Spinal cord (tissue), 9 donors: ENCODE measurements at regions not wholly inside any gene's neighbourhood (a gene's known extent, or its start where the extent isn't known, plus 50 kb on each side); places are given as distances from the start of the nearest gene placed in this dataset.
A peak's percentile ranks its signal among the peaks of the same experiment; 100 is the strongest.

ENCODE experiments used
- DNase-seq, 6 donors: peaks; one replicate each; pipeline versions ENCODE4 v3.0.0 to v3.0.0-alpha.2; 2013 to 2015; ENCODE audit warnings: low spot score in 6 of 6, low read depth in 4 of 6
- H3K27ac ChIP-seq: one replicate; pipeline ENCODE4 v1.5.1; 2013; ENCODE audit warnings: low read depth, low read length, control low read depth
- H3K27me3 ChIP-seq: one replicate; pipeline ENCODE4 v1.6.1; 2013; ENCODE audit warnings: low read length; ENCODE audit not compliant: control insufficient read depth, insufficient read depth
- H3K36me3 ChIP-seq: one replicate; pipeline ENCODE4 v1.6.1; 2013; ENCODE audit warnings: low read length; ENCODE audit not compliant: control insufficient read depth, insufficient read depth
- H3K4me1 ChIP-seq: one replicate; pipeline ENCODE4 v1.6.1; 2013; ENCODE audit warnings: low read length; ENCODE audit not compliant: control insufficient read depth, insufficient read depth
- H3K4me3 ChIP-seq: one replicate; pipeline ENCODE4 v1.5.1; 2013; ENCODE audit warnings: low read depth, low read length, control low read depth
- H3K9me3 ChIP-seq: one replicate; pipeline ENCODE4 v1.6.1; 2013; ENCODE audit warnings: low read length; ENCODE audit not compliant: control insufficient read depth, insufficient read depth
- WGBS: methylation state at CpG from one replicate; pipeline ENCODE4 v1.1.5; 2013; ENCODE audit warnings: missing lambda C conversion rate; ENCODE audit not compliant: insufficient coverage; 5-methylcytosine and 5-hydroxymethylcytosine counted together
- donor health status: healthy.

GRCh38 chr9:80072451-80072850, 500.7 kb downstream of the TLE4 start:
- Histone ChIP-seq H3K27me3 (no peaks in the 10 kb centered on the region), H3K9me3 (no peaks in the 10 kb centered on the region), H3K4me1 (no peaks in the 10 kb centered on the region), H3K36me3 (no peaks in the 10 kb centered on the region), H3K27ac (no peak overlapping the region), H3K4me3 (no peak overlapping the region)
- peak in 2 of 6 donors; percentile 71 to 76 for DNase-seq
- WGBS = no CpG with 5 or more reads among the region's 3 CpGs

DNA sequence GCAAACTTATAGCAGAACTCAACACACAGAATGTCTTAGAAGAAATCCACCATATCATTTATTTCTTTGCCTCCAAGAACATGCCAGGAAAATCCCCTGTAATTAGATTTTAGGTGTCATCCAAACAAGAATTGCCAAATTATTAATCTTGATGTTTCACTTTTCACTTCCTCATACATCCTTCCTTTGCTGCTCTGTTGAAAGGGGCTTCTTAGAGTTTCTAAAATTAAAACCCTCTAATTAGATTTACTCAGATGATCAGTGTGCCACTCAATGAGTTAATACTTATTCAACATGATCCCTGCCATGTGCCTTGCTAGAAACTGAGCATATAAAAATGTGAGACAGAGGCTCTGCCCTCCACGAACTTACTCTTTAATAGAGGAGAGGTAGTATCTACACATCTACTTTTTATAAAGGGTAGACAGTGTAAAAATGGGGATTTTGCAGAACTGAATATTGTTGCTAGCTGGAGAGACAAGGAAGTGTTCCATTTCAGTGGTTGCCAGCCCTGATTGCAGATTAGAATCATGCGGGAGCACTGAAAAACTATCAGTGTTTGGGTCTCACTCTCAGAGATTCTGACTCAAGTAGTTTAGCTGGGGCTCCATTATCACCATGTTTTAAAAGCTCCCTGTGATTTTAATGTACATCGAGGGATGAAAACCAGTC, 498.4 kb downstream of the TLE4 start:
- no peak overlapping the region for H3K4me3 ChIP-seq
- 86% methylated on average over 1 of the region's 3 CpGs for WGBS
- H3K27ac ChIP-seq = no peak overlapping the region
- H3K36me3 ChIP-seq = no peaks in the 10 kb centered on the region
- H3K9me3 ChIP-seq = no peaks in the 10 kb centered on the region
- H3K4me1 ChIP-seq = no peaks in the 10 kb centered on the region
- H3K27me3 ChIP-seq = peaks cover 5% of the 10 kb centered on the region
- DNase-seq = no peak

GRCh38 chr9:80066931-80067330, 495.2 kb downstream of the TLE4 start:
- peak in 2 of 6 donors; percentile 53 to 76 for DNase-seq
- no CpG with 5 or more reads among the region's 5 CpGs for WGBS
- no peaks in the 10 kb centered on the region for H3K9me3 ChIP-seq

DNA sequence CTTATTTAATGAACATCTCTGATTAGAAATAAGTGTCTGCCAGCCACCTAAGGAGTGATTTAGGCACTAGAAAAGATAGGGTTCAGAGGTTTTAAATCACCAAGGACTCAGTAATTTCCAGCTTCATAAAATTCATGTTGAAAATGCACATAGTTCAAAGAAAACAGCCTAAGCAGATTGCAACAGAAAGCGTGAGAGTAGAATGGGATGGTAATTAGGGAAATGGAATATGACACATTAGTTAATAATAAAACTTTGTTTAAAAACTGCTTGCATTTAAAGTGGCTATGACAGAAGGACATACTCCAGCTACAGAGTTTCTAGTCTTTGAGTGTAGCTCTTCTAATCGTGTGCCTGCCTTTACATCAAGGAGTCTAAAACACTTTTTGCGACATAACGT, 490.8 kb downstream of the TLE4 start:
- Histone ChIP-seq H3K9me3 (no peaks in the 10 kb centered on the region), H3K4me1 (no peaks in the 10 kb centered on the region), H3K36me3 (no peaks in the 10 kb centered on the region), H3K27me3 (peaks cover 5% of the 10 kb centered on the region), H3K4me3 (no peak overlapping the region), H3K27ac (no peak overlapping the region)
- WGBS = no CpG with 5 or more reads among the region's 4 CpGs
- peak in 1 of 6 donors; percentile 67 for DNase-seq

More at GRCh38 chr9:80066931-80067330, 495.2 kb downstream of the TLE4 start:
- Histone ChIP-seq H3K4me3 (no peak overlapping the region), H3K36me3 (no peaks in the 10 kb centered on the region), H3K27ac (no peak overlapping the region), H3K27me3 (peaks cover 5% of the 10 kb centered on the region), H3K4me1 (no peaks in the 10 kb centered on the region)

GRCh38 chr9:80061940-80062339, 490.2 kb downstream of the TLE4 start:
- no peak overlapping the region for H3K27ac ChIP-seq
- H3K27me3 ChIP-seq = peaks cover 3% of the 10 kb centered on the region
- no peak for DNase-seq
- H3K4me1 ChIP-seq = no peaks in the 10 kb centered on the region
- WGBS = 72% methylated on average over 2 of the region's 2 CpGs
- H3K4me3 ChIP-seq = no peak overlapping the region
- H3K9me3 ChIP-seq = no peaks in the 10 kb centered on the region
- H3K36me3 ChIP-seq = no peaks in the 10 kb centered on the region

DNA sequence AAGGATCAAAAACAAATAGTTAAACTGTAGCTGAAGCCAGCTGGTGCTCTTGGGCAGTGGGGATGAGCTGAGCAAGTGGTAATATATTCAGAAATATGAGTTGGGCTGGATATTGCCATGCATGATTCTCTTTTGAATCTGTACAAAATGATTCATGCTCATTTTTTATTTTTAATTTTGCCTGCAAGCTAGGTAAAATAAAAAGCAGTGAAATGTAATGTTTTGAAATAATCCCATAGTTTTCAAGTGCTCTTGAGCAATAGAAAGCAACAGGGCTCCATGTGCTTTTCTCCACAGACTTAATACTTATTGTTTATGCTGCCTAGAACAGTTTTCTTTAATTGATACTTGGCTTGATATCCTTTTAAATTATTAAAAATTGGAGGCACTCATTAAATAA, 489.3 kb downstream of the TLE4 start:
- Histone ChIP-seq H3K27ac (no peak overlapping the region), H3K4me1 (no peaks in the 10 kb centered on the region), H3K9me3 (no peaks in the 10 kb centered on the region), H3K36me3 (no peaks in the 10 kb centered on the region), H3K4me3 (no peak overlapping the region), H3K27me3 (no peaks in the 10 kb centered on the region)
- DNase-seq = no peak

DNA sequence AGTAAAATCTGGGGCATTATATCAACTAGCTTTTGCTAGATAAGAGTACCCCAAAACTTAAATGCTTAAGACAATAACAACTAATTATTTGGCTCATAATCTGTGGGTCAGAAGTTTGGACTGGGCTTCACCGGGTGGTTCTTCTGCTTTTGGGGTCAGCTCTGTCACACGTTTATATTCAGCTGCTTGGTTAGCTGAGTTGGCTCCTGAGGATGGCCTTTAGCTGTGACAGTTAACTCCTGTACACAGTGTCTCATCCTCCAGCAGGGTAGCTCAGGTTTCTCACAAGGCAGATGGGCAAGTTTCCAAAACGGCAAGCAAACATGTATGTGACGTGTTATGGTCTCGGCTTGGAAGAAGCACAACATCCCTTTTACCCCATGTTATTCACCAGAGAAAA, 488.2 kb downstream of the TLE4 start:
- WGBS = 96% methylated on average over 2 of the region's 5 CpGs
- H3K9me3 ChIP-seq = no peaks in the 10 kb centered on the region
- H3K4me1 ChIP-seq = no peaks in the 10 kb centered on the region
- H3K36me3 ChIP-seq = no peaks in the 10 kb centered on the region
- no peak overlapping the region for H3K4me3 ChIP-seq
- no peak overlapping the region for H3K27ac ChIP-seq
- DNase-seq = no peak
- H3K27me3 ChIP-seq = no peaks in the 10 kb centered on the region

GRCh38 chr9:80059191-80059590, 487.4 kb downstream of the TLE4 start:
- no peaks in the 10 kb centered on the region for H3K27me3 ChIP-seq
- no peaks in the 10 kb centered on the region for H3K4me1 ChIP-seq
- 98% methylated on average over 5 of the region's 6 CpGs for WGBS
- no peak for DNase-seq
- no peaks in the 10 kb centered on the region for H3K9me3 ChIP-seq
- H3K4me3 ChIP-seq = no peak overlapping the region
- H3K36me3 ChIP-seq = no peaks in the 10 kb centered on the region
- H3K27ac ChIP-seq = no peak overlapping the region

- H3K4me1 ChIP-seq = no peaks in the 10 kb centered on the region
- no peak for DNase-seq
- no peaks in the 10 kb centered on the region for H3K36me3 ChIP-seq
- peaks cover 2% of the 10 kb centered on the region for H3K9me3 ChIP-seq
- no peaks in the 10 kb centered on the region for H3K27me3 ChIP-seq
- no CpG with 5 or more reads among the region's 1 CpG for WGBS
- no peak overlapping the region for H3K4me3 ChIP-seq
- H3K27ac ChIP-seq = no peak overlapping the region
Observed at GRCh38 chr9:80052830-80053229, 481.1 kb downstream of the TLE4 start.

- Histone ChIP-seq H3K4me3 (no peak overlapping the region), H3K27ac (no peak overlapping the region)
- no CpG with 5 or more reads among the region's 2 CpGs for WGBS
Observed at GRCh38 chr9:80049096-80049782, 477.5 kb downstream of the TLE4 start.

More at GRCh38 chr9:80049096-80049782, 477.5 kb downstream of the TLE4 start:
- H3K27me3 ChIP-seq = no peaks in the 10 kb centered on the region
- H3K4me1 ChIP-seq = no peaks in the 10 kb centered on the region
- no peak for DNase-seq
- H3K9me3 ChIP-seq = peaks cover 2% of the 10 kb centered on the region
- H3K36me3 ChIP-seq = no peaks in the 10 kb centered on the region
